NCI-H460 (cell line): ENCODE measurements at regions not wholly inside any gene's neighbourhood (a gene's known extent, or its start where the extent isn't known, plus 50 kb on each side); places are given as distances from the start of the nearest gene placed in this dataset.
"Not testable (repeated sequence)": the region's sequence is repeated elsewhere in the genome, so short reads cannot be mapped to it uniquely, and the experiment has no call there.

ENCODE experiments used
- DNase-seq: peaks from one replicate; pipeline ENCODE4 v3.0.0-alpha.2; 2016; ENCODE audit warnings: low read depth; ENCODE audit errors: extremely low read depth
- small RNA-seq, 2 experiments: library from RNA; depleted of rRNA; stranded (forward); fragments of <200 nt; gene quantifications; one replicate each; pipeline ENCODE3, GENCODE V24; 2014

- DNase-seq, result peak; percentile 100
Measured at GRCh38 chr1:223992456-223993246, 121.3 kb upstream of the FBXO28 start.

GRCh38 chr1:223991297-223991857 lies 122.5 kb upstream of the FBXO28 start:
- DNase-seq, result not testable (repeated sequence)

DNA sequence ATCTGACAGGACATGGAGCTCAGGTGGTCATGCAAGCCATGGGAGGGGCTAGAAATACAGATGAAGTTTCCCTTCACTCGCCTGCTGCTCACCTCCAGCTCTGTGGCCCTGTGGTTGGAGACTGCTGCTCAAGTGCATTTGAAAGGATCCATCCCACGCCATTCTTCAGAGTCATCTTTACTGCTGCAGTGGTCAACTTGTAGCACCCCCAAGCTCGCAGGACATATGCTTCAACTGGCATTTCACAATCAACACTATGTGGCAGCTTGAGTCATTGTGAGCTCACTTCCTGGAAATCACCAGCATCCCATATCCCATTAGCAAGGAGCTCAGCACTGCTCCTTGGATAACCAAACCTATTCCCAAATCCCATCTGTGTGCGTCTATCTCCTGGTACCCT lies 116.2 kb upstream of the TP53BP2 start:
- DNase-seq, result not testable (repeated sequence)

GRCh38 chr1:223952801-223953200 lies 107.1 kb upstream of the TP53BP2 start:
- DNase-seq, result not testable (repeated sequence)

- not testable (repeated sequence) for DNase-seq
Measured at GRCh38 chr1:223951551-223951950, 105.8 kb upstream of the TP53BP2 start.

DNA sequence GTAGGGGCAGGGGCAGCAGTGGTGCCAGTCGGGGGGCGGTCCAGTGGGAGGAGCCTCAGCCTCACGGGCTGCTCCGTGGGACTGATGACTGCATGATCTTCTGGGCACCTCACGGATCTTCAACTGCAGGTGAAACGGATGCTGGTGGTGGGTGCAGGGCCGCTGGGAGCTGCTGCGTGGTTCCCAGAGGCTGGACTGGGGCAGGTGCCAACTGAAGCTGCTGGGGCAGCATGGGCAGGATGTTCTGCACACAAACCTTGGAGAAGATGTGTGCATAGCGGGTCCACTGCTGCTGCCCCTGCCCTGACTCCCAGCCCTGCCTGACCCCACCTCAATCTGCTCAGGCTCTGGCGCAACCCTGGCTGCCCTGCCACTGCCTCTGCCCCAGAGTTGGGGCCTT lies 104.2 kb upstream of the TP53BP2 start:
- DNase-seq, result not testable (repeated sequence)

DNA sequence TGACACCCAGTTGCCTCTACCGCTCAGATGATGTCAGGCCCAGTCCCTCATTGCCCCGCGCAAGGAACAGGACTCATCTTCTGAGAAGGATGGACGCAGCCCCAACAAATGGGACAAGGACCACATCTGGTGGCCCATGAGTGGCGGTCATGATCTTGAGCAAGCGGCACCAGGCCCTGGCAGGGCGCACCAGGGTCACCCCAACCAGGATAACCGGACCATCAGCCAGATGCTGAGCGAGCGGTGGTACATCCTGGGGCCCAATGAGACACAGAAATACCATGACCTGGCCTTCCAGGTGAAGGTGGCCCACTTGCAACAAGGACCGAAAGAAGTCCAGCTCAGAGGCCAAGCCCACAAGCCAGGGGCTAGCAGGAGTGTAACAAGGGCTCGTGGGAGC lies 102.3 kb upstream of the TP53BP2 start:
- not testable (repeated sequence) for DNase-seq

- DNase-seq, result not testable (repeated sequence)
Measured at GRCh38 chr1:223936592-223936991, 90.8 kb upstream of the TP53BP2 start.

- not testable (repeated sequence) for DNase-seq
Measured at GRCh38 chr1:223931476-223931875, 85.7 kb upstream of the TP53BP2 start.

DNA sequence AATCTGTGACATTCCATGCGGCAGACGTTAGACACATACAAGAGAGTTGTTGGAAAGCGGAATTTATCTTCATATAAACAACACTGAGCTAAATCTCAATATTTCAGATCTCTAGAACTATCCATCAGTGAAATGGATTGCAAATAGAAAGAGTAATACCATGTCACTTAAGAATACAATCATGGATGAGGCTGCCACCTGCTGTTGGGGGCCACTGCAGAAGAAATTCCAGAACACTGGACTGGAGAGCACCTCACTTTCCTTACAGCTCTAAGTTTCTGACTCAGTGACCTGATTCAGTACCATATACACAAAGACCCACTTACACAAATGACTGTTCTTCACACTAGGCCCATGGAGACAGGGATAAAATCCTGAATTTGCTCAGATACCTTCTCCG lies 75.1 kb upstream of the TP53BP2 start:
- not testable (repeated sequence) for DNase-seq

DNA sequence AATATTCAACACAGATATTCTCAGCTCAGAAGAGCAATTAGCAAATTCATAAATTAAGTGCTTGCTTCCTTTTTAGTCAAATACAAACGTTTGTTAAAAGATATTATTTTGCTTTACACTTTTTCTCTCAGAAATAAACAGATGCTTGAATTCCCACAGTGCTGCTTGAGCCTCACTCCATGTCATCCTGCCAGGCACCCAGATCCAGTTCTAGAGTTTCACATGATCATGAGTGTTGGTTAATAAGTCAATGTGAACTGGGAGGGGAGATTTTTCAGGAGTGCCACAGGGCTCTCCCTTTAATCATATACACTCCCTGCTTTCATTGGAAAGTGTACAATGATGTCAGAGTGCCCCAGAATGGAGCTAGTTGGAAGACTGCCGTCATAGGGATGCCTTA lies 69.7 kb upstream of the TP53BP2 start:
- DNase-seq, result not testable (repeated sequence)

GRCh38 chr1:223913715-223914114 lies 68.0 kb upstream of the TP53BP2 start:
- DNase-seq, result not testable (repeated sequence)

DNA sequence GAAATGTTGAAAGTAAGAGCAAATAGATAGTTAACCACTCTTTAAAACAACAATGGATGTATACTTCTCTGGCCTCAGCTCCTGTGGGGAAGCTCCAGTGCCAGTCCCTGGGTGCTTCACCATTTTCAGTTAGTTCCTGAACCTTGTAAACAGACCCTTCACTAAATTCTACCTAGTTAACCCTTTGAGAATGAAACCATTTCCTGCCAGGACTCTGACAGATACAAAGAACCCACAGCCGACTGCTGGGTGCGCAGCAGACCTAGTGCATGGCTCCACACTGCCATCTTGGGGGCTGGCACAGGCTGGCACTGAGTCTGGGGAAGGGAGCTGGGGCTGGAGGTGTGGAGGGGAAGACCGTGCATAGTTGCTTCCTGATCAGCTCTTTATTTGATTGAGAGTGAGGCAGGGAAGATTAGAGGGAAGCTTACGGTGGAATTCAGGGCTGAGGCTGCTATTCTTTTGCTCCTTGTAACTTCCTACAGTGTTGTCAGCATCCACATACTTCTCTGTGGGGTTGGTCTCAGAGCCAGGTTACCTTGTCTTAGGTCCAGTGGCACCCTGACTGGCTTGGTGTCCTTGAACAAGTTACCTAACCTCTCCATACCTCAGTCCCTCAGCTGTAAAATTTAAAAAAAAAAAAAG lies 62.3 kb upstream of the TP53BP2 start:
- DNase-seq, result not testable (repeated sequence)

- not testable (repeated sequence) for DNase-seq
Measured at GRCh38 chr1:223903221-223903620, 57.5 kb upstream of the TP53BP2 start.

DNA sequence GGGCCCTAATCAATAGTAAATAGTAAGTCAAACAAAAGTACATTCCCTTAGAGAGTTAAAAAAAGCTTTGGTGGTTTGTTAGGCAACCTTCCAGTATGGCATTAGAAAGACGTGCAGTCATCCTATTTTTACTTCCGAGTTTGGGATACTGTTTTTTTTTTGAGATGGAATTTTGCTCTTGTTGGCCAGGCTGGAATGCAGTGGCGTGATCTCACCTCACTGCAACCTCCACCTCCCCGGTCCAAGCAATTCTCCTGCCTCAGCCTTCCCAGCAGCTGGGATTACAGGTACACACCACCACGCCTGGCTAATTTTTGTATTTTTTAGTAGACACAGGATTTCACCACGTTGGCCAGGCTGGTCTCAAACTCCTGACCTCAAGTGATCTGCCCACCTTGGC lies 54.0 kb upstream of the TP53BP2 start:
- not testable (repeated sequence) for DNase-seq

GRCh38 chr1:223897097-223897496 lies 51.4 kb upstream of the TP53BP2 start:
- DNase-seq, result not testable (repeated sequence)

DNA sequence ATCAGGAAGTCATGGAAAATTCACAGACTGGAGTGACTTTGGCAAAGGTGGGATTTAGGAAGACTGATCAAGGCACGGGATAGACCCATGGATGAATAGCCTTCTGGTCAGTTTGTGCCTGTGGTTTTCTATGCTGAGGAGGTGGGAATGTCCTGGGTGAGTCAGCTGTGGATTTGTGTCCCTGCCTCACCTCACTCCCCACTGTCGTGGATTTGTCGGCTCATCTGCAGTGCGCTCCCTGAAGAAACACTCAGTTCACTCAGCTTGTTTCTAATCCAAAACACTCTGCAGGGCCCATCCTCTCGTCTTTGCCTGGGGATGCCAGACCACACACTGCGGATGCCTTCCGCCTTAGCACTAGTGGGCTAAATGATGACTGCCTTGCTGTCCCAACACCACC lies 50.2 kb upstream of the TP53BP2 start:
- not testable (repeated sequence) for DNase-seq

Small RNA genes in the stretch of these regions (small RNA-seq; reads per million reads assigned to genes)
- 0 reads per million in 2 experiments for gene RNU6-1319P
